Forelimb muscle (tissue), 1 donor: ENCODE measurements at regions not wholly inside any gene's neighbourhood (a gene's known extent, or its start where the extent isn't known, plus 50 kb on each side); places are given as distances from the start of the nearest gene placed in this dataset.

ENCODE experiments used
- DNase-seq: peaks from one replicate; pipeline ENCODE4 v3.0.0-alpha.2; 2013; ENCODE audit warnings: low read depth

- no peak for DNase-seq
Measured at GRCh38 chr9:103615994-103616393, 478.1 kb upstream of the SMC2 start.

- DNase-seq = no peak
Measured at GRCh38 chr9:103617046-103617445, 477.1 kb upstream of the SMC2 start.

GRCh38 chr9:103625161-103625804 lies 468.8 kb upstream of the SMC2 start:
- no peak for DNase-seq

- no peak for DNase-seq
Measured at GRCh38 chr9:103627731-103628130, 466.4 kb upstream of the SMC2 start.

- DNase-seq = no peak
Measured at GRCh38 chr9:103649086-103649485, 445.0 kb upstream of the SMC2 start.

- no peak for DNase-seq
Measured at GRCh38 chr9:103658156-103658555, 436.0 kb upstream of the SMC2 start.

GRCh38 chr9:103660830-103661229 lies 433.3 kb upstream of the SMC2 start:
- DNase-seq = no peak

GRCh38 chr9:103661663-103662062 lies 432.4 kb upstream of the SMC2 start:
- no peak for DNase-seq

- no peak for DNase-seq
Measured at GRCh38 chr9:103669296-103669695, 424.8 kb upstream of the SMC2 start.

- DNase-seq = no peak
Measured at GRCh38 chr9:103674271-103674670, 419.8 kb upstream of the SMC2 start.

GRCh38 chr9:103680581-103680980 lies 413.5 kb upstream of the SMC2 start:
- DNase-seq = no peak

GRCh38 chr9:103681435-103681834 lies 412.7 kb upstream of the SMC2 start:
- DNase-seq = no peak

GRCh38 chr9:103700195-103700962 lies 393.7 kb upstream of the SMC2 start:
- no peak for DNase-seq

- no peak for DNase-seq
Measured at GRCh38 chr9:103702572-103702971, 391.5 kb upstream of the SMC2 start.

GRCh38 chr9:103707181-103707580 lies 386.9 kb upstream of the SMC2 start:
- no peak for DNase-seq

GRCh38 chr9:103709366-103709765 lies 384.7 kb upstream of the SMC2 start:
- DNase-seq = no peak

GRCh38 chr9:103713631-103714030 lies 380.5 kb upstream of the SMC2 start:
- DNase-seq = no peak

GRCh38 chr9:103714992-103715391 lies 379.1 kb upstream of the SMC2 start:
- no peak for DNase-seq

GRCh38 chr9:103721056-103721455 lies 373.1 kb upstream of the SMC2 start:
- no peak for DNase-seq

- DNase-seq = no peak
Measured at GRCh38 chr9:103730866-103731265, 363.2 kb upstream of the SMC2 start.

GRCh38 chr9:103731541-103731940 lies 362.6 kb upstream of the SMC2 start:
- no peak for DNase-seq

- no peak for DNase-seq
Measured at GRCh38 chr9:103734471-103734870, 359.6 kb upstream of the SMC2 start.

GRCh38 chr9:103755441-103755840 lies 338.7 kb upstream of the SMC2 start:
- no peak for DNase-seq

GRCh38 chr9:103755986-103756385 lies 338.1 kb upstream of the SMC2 start:
- DNase-seq = no peak
